Colonic mucosa (tissue), 4 donors: ENCODE measurements at regions not wholly inside any gene's neighbourhood (a gene's known extent, or its start where the extent isn't known, plus 50 kb on each side); places are given as distances from the start of the nearest gene placed in this dataset.

ENCODE experiments used
- DNase-seq: peaks from one replicate; pipeline ENCODE4 v3.0.0-alpha.2; 2020
- H3K27ac ChIP-seq: fragments of 200-600 bp; one replicate; pipeline ENCODE4 v1.8.0; 2021
- H3K27me3 ChIP-seq: fragments of 200-600 bp; one replicate; pipeline ENCODE4 v1.8.0; 2021
- H3K36me3 ChIP-seq: fragments of 200-600 bp; one replicate; pipeline ENCODE4 v1.8.0; 2021
- H3K4me1 ChIP-seq: fragments of 200-600 bp; one replicate; pipeline ENCODE4 v1.8.0; 2021; ENCODE audit warnings: mild to moderate bottlenecking
- H3K4me3 ChIP-seq: fragments of 200-600 bp; one replicate; pipeline ENCODE4 v1.8.0; 2021
- H3K9ac ChIP-seq, 2 donors: one replicate each; pipeline ENCODE4 v1.7.0; 2013; ENCODE audit warnings: control low read depth in 2 of 2, low read depth in 2 of 2, low read length in 2 of 2
- H3K9me3 ChIP-seq: fragments of 200-600 bp; one replicate; pipeline ENCODE4 v1.8.0; 2021
- intact Hi-C: fragments of 100-400 bp; cut with DNase I; formaldehyde crosslinking; loops from one replicate; pipeline ENCODE4 v1.14.1; 2022
- TF ChIP-seq, protein P1 (sequence below): fragments of 200-600 bp; IDR thresholded peaks from one replicate; pipeline ENCODE4 v1.8.0; 2022; ENCODE audit warnings: antibody characterized with exemption, mild to moderate bottlenecking
- donor health status: healthy.
- donor health status: DM: no; HTN: no; CAD: no.
- donor health status: DM: no; HTN: no; CAD: no.

DNA sequence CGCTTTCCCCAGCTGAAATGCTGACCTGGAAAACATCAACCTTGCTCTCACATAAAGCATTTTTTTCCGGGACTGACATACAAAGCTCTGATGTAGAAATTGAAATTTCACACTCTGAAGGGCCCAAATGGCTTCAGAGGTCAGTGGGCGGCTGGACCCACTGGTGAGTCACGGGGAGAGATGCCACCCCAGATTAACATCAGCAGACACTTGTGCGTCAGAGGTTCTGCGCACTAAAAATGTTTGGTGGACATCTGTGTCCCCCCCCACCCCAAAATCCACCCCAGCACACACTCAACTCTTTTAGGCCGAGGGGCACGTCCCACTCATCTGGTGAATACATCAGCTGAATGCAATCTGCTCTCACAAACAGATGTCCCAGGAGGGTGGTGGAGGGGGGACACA is 208.9 kb downstream of the ASB1 start:
- Histone ChIP-seq H3K27ac (no peak overlapping the region), H3K4me3 (no peak overlapping the region)
- TF ChIP-seq, protein P1, sequence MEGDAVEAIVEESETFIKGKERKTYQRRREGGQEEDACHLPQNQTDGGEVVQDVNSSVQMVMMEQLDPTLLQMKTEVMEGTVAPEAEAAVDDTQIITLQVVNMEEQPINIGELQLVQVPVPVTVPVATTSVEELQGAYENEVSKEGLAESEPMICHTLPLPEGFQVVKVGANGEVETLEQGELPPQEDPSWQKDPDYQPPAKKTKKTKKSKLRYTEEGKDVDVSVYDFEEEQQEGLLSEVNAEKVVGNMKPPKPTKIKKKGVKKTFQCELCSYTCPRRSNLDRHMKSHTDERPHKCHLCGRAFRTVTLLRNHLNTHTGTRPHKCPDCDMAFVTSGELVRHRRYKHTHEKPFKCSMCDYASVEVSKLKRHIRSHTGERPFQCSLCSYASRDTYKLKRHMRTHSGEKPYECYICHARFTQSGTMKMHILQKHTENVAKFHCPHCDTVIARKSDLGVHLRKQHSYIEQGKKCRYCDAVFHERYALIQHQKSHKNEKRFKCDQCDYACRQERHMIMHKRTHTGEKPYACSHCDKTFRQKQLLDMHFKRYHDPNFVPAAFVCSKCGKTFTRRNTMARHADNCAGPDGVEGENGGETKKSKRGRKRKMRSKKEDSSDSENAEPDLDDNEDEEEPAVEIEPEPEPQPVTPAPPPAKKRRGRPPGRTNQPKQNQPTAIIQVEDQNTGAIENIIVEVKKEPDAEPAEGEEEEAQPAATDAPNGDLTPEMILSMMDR: no peak

GRCh38 chr2:238636269-238637073 is 209.7 kb downstream of the ASB1 start:
- Histone ChIP-seq H3K9me3 (no peaks in the 10 kb centered on the region), H3K27ac (no peak overlapping the region), H3K4me3 (no peak overlapping the region), H3K4me1 (no peaks in the 10 kb centered on the region), H3K27me3 (no peaks in the 10 kb centered on the region), H3K9ac (no peak overlapping the region), H3K36me3 (no peaks in the 10 kb centered on the region)
- TF ChIP-seq, protein P1: no peak
- intact Hi-C loops: no loop called here
- DNase-seq: no peak

More for the DNA sequence above, 208.9 kb downstream of the ASB1 start:
- Histone ChIP-seq H3K9ac (no peak overlapping the region), H3K27me3 (no peaks in the 10 kb centered on the region), H3K36me3 (no peaks in the 10 kb centered on the region), H3K9me3 (no peaks in the 10 kb centered on the region), H3K4me1 (no peaks in the 10 kb centered on the region)
- DNase-seq: no peak
- intact Hi-C loops: no loop called here

DNA sequence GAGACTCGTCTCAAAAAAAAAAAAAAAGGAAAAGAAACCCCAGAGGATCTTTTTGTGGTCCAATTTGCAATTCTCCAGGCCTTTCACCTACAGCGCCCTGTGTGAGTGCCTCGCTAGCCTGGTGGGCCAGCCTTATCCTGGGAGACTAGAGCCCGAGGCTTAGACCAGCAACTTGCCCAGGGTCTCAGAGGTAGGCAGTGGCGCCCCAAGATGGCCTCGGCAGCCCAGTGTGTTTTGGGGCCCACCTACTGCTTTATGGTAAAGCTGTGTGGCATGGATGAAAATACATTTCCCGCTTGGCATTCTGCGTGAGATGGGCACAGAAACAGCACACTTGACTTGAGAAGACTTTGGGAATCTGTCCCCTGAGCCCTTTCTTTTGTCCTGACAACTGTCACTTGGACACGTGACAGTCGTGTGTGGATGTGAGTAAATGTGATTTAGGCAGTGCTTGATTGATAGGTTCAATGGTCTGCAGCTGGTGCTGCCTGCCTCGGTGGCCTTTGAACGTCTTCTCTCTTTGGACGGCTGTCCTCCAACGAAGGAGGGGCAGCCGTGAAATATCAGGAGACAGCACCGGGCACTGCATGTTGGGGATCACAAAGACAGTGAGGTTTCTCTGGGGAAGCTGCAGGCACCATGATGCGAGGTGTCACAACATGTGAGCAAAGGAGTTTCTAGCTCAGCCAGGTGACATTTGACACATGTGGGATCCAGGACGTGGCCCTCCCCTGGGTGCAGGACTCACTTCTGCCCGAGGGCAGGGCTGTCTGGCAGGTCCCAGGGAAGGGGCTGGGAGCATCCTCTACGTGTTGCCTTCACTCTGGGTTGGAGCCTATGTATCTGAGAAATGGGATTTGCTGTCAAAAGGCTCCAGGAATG is 209.5 kb upstream of the TWIST2 start:
- H3K9ac ChIP-seq: no peak overlapping the region
- no peaks in the 10 kb centered on the region for H3K4me1 ChIP-seq
- no peaks in the 10 kb centered on the region for H3K36me3 ChIP-seq
- no peak overlapping the region for H3K27ac ChIP-seq
- no peak overlapping the region for H3K4me3 ChIP-seq
- intact Hi-C loops: no loop called here
- H3K27me3 ChIP-seq: no peaks in the 10 kb centered on the region
- TF ChIP-seq, protein P1: no peak
- no peaks in the 10 kb centered on the region for H3K9me3 ChIP-seq
- DNase-seq: no peak

- no peaks in the 10 kb centered on the region for H3K36me3 ChIP-seq
- H3K9me3 ChIP-seq: no peaks in the 10 kb centered on the region
- no peak overlapping the region for H3K4me3 ChIP-seq
- H3K9ac ChIP-seq: no peak overlapping the region
- TF ChIP-seq, protein P1: no peak
- H3K4me1 ChIP-seq: no peaks in the 10 kb centered on the region
- DNase-seq: no peak
- intact Hi-C loops: no loop called here
- no peaks in the 10 kb centered on the region for H3K27me3 ChIP-seq
- H3K27ac ChIP-seq: no peak overlapping the region
Observed at GRCh38 chr2:238638982-238639628, 208.8 kb upstream of the TWIST2 start.

DNA sequence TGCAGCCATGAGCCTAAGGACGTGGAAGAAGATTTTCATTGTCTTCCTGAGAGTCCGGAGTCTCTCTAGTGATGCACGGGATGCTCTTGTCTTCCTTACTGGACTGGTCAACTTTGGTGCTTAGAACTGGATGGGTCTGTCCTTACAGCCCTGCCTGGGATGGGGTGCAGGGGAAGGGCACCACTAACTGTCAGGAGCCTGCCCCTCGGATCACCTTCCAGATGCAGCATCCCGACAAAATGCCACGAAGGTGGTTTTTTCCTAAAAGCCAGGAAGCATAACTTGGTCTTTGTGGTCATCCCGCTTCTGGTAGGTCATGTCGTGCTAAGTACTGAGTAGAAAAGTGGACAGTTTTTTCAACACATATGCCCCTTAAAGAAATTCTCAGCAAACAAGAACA is 207.4 kb upstream of the TWIST2 start:
- H3K4me3 ChIP-seq: no peak overlapping the region
- no peaks in the 10 kb centered on the region for H3K27me3 ChIP-seq
- DNase-seq: no peak
- H3K36me3 ChIP-seq: no peaks in the 10 kb centered on the region
- H3K9me3 ChIP-seq: no peaks in the 10 kb centered on the region
- TF ChIP-seq, protein P1: no peak
- H3K4me1 ChIP-seq: no peaks in the 10 kb centered on the region
- intact Hi-C loops: no loop called here
- no peak overlapping the region for H3K27ac ChIP-seq
- H3K9ac ChIP-seq: no peak overlapping the region
